ENCODE measurements at regions not wholly inside any gene's neighbourhood (a gene's known extent, or its start where the extent isn't known, plus 50 kb on each side); places are given as distances from the start of the nearest gene placed in this dataset.

- no peak for TF ChIP-seq CTCF (conservative IDR thresholded peaks at IDR 0.05 in 1 of 2, IDR thresholded peaks at IDR 0.05 in 1 of 2; ENCODE audit: extremely low read depth in 1 of 2, insufficient read depth in 1 of 2, low read depth in 1 of 2, low read length in 2 of 2)
- TF ChIP-seq EZH2 (IDR thresholded peaks at IDR 0.05; ENCODE audit: borderline replicate concordance, low read length), result no peak
Observed at GRCh38 chr11:127157225-127157624, 156.7 kb upstream of the KIRREL3 start.
